IPS DF 4.7 (cell line): ENCODE measurements at regions not wholly inside any gene's neighbourhood (a gene's known extent, or its start where the extent isn't known, plus 50 kb on each side); places are given as distances from the start of the nearest gene placed in this dataset.
"Not testable (repeated sequence)": the region's sequence is repeated elsewhere in the genome, so short reads cannot be mapped to it uniquely, and the experiment has no call there.

ENCODE experiments used
- DNase-seq: peaks from one replicate; pipeline ENCODE4 v3.0.0-alpha.2; 2013; ENCODE audit warnings: low spot score; ENCODE audit errors: extremely low read depth

GRCh38 chr4:164648151-164648848, 105.6 kb upstream of the SMIM31 start:
- DNase-seq: no peak

- no peak for DNase-seq
Measured at GRCh38 chr4:164648849-164649212, 105.1 kb upstream of the SMIM31 start.

GRCh38 chr4:164659765-164660164, 94.2 kb upstream of the SMIM31 start:
- DNase-seq: no peak

GRCh38 chr4:164676152-164676551, 77.8 kb upstream of the SMIM31 start:
- DNase-seq: not testable (repeated sequence)

- no peak for DNase-seq
Measured at GRCh38 chr4:164683040-164683439, 70.9 kb upstream of the SMIM31 start.

- DNase-seq: no peak
Measured at GRCh38 chr4:164695650-164696049, 58.3 kb upstream of the SMIM31 start.

GRCh38 chr4:164700471-164700870, 53.5 kb upstream of the SMIM31 start:
- peak; percentile 76 for DNase-seq

GRCh38 chr4:164701665-164702064, 52.3 kb upstream of the SMIM31 start:
- DNase-seq: no peak
